H1 (cell line): ENCODE measurements at regions not wholly inside any gene's neighbourhood (a gene's known extent, or its start where the extent isn't known, plus 50 kb on each side); places are given as distances from the start of the nearest gene placed in this dataset.

Experiments used
- PHF8 ChIP-seq: fragments of 200-600 bp; sonication (generic); conservative IDR thresholded peaks from 2 replicates; pipeline ENCODE4 v1.7.1; 2012; ENCODE audit warnings: low read depth, mild to moderate bottlenecking, inconsistent platforms, low read length, moderate library complexity
- SIN3A ChIP-seq, 2 experiments: IDR thresholded peaks in 1 of 2; conservative IDR thresholded peaks in 1 of 2; 2 replicates each; pipeline ENCODE4 v1.6.1; 2011 to 2012; ENCODE audit warnings: low read length in 2 of 2, improper control_type of control experiment in 1 of 2, low read depth in 1 of 2, mild to moderate bottlenecking in 1 of 2
- SIRT6 ChIP-seq: IDR thresholded peaks from one replicate; pipeline ENCODE4 v1.7.1; 2012; ENCODE audit warnings: low read length, inconsistent platforms

DNA sequence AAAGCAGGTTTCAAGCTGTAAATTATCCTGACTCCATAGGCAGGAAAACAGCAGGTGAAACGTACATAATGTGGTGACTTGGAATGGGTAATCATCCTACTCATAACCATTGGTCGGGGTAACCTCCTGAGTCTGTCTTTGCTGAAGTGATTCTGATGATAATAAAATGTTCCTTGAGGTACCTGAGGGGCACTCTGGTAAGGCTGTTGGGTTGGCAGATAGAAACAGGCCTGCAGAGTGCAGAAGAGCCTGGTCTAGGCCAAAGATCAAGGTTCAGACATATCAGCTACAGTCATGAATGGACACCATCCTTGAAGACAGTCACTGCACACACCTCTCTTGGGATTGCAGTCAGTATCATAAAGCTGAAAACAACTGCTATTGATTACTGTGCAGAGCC lies 174.7 kb upstream of the RPL34 start (continued):
- TF ChIP-seq SIN3A (conservative IDR thresholded peaks at IDR 0.05 in 1 of 2, IDR thresholded peaks at IDR 0.05 in 1 of 2; ENCODE audit: low read depth in 1 of 2, low read length in 2 of 2) (no peak), SIRT6 (no peak), PHF8 (no peak)
- TF ChIP-seq, all 59 proteins: peak for 0
